Mononuclear cell (primary cell): ENCODE measurements at regions not wholly inside any gene's neighbourhood (a gene's known extent, or its start where the extent isn't known, plus 50 kb on each side); places are given as distances from the start of the nearest gene placed in this dataset.

Source experiments
- H3K27me3 ChIP-seq: 2 replicates; pipeline ENCODE4 v1.6.0; 2011; ENCODE audit warnings: low read length, control low read depth; ENCODE audit not compliant: insufficient read depth
- H3K4me1 ChIP-seq: 2 replicates; pipeline ENCODE4 v1.5.1; 2011; ENCODE audit warnings: mild to moderate bottlenecking, low read length, control low read depth; ENCODE audit not compliant: insufficient read depth
- H3K4me3 ChIP-seq: 2 replicates; pipeline ENCODE4 v1.5.1; 2011; ENCODE audit warnings: mild to moderate bottlenecking, low read length, moderate library complexity
- H3K9me3 ChIP-seq: 2 replicates; pipeline ENCODE4 v1.5.1; 2011; ENCODE audit warnings: low read depth, mild to moderate bottlenecking, control low read depth, low read length

DNA sequence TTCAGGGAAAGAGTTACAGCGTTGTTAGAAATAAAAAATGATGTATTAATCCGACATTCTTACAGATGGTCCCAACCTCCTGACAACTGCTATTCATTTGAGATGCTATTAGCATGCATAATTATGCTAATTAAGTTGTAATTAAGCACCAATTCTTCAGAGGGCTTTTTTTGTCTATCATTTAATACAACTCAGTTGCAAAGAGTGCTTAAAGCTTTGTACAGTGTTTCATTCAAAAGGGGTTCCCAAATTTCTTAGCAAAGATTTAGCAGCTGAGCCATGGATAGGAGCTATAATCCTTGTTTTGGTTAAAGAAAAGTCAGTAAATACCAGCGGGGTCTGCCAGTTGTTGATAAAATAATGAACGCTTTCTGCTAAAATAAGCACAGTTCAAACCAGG, 150.7 kb upstream of the DYNLRB2 start:
- Histone ChIP-seq H3K27me3 (no peaks in the 10 kb centered on the region), H3K4me3 (no peak overlapping the region), H3K4me1 (no peaks in the 10 kb centered on the region), H3K9me3 (no peaks in the 10 kb centered on the region)

GRCh38 chr16:80389338-80389737, 151.5 kb upstream of the DYNLRB2 start:
- no peaks in the 10 kb centered on the region for H3K9me3 ChIP-seq
- H3K4me3 ChIP-seq = no peak overlapping the region
- no peaks in the 10 kb centered on the region for H3K4me1 ChIP-seq
- no peaks in the 10 kb centered on the region for H3K27me3 ChIP-seq

- no peaks in the 10 kb centered on the region for H3K27me3 ChIP-seq
- no peaks in the 10 kb centered on the region for H3K9me3 ChIP-seq
- H3K4me3 ChIP-seq = no peak overlapping the region
- no peaks in the 10 kb centered on the region for H3K4me1 ChIP-seq
Observed at GRCh38 chr16:80387318-80387921, 153.4 kb upstream of the DYNLRB2 start.

GRCh38 chr16:80384862-80385261, 155.9 kb upstream of the DYNLRB2 start:
- no peaks in the 10 kb centered on the region for H3K9me3 ChIP-seq
- H3K4me1 ChIP-seq = no peaks in the 10 kb centered on the region
- H3K27me3 ChIP-seq = no peaks in the 10 kb centered on the region
- no peak overlapping the region for H3K4me3 ChIP-seq

- Histone ChIP-seq H3K9me3 (no peaks in the 10 kb centered on the region), H3K4me1 (no peaks in the 10 kb centered on the region), H3K4me3 (no peak overlapping the region)
Observed at GRCh38 chr16:80380514-80380913, 160.3 kb upstream of the DYNLRB2 start.

DNA sequence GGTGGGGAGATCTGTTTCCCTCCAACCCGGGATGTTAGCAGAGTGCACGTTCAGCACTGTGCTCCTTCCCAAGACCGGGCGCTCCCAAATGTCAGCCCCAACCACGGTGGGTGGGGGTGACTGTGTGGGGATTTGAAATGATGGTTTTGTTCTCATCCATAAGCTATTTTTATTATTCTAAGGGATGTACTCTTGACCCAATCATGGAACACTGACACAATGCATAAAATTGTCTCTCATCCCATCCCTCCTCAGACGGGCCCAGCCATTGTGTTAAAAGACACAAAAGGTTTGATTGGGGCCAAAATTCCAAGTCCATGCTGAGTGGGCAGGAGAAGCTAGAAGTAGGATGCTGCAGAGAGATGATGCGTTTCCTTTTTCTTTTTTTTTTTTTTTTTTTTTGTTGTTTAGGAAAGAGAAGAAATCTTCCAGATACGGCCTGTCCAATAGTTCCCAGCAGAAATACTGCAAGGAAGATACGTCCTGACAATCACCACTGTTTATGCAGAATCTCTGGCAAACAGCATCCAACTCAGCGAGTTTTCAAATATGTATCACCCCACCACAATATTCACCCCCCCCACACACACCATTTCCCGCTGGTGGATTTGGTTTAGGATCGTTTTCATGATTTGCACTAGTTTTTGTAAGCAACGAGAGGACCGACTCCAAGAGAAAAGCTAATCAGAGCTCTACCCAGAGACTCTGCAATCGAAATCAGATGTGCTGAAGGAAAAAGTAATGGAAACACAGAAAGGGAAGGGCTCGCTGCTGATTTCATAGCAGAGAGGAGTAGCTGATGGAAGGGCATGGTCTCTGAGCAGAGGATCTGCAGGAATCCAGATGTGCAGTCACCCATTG, 163.5 kb upstream of the DYNLRB2 start:
- Histone ChIP-seq H3K4me3 (no peak overlapping the region), H3K4me1 (no peaks in the 10 kb centered on the region), H3K27me3 (no peaks in the 10 kb centered on the region), H3K9me3 (no peaks in the 10 kb centered on the region)

More at GRCh38 chr16:80380514-80380913, 160.3 kb upstream of the DYNLRB2 start:
- no peaks in the 10 kb centered on the region for H3K27me3 ChIP-seq

DNA sequence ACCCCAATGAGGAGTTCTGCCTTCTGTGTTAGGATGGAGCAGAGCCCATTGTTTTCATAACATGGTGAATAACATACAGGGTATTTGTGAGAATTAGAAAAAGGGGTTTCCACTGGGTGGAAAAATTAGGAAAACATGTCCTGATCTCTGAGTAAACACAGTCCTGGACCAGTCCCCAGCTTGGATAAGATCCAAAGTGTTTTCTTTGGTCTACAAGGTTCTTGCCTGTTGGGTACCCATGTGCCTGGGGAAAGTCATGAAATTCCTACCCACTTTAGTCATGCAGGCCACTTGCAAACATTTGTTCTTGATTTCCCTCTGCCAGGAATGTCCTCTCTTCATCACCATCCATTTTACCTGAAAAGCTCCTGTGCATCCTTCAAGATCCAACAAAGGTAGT, 164.8 kb upstream of the DYNLRB2 start:
- Histone ChIP-seq H3K27me3 (no peaks in the 10 kb centered on the region), H3K9me3 (no peaks in the 10 kb centered on the region), H3K4me1 (no peaks in the 10 kb centered on the region), H3K4me3 (no peak overlapping the region)

DNA sequence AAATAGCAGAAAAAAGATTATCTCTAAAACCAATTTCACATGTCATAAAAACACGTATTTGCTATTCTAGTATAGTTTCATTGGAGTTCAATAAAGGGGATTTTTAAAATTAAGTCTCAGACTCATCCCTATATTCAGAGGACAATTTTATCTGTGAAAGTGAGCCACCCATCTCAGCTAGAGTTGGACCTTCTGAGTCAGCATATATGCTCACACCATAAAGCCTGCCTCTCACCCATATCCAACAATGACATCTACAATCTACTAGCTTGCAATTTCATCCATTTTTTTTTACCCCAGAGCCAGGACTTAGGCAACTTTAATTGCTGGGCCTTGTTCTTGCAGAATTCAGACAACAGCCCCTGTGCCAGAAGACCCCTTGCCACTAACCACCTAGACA, 165.3 kb upstream of the DYNLRB2 start:
- H3K4me1 ChIP-seq = no peaks in the 10 kb centered on the region
- no peak overlapping the region for H3K4me3 ChIP-seq
- no peaks in the 10 kb centered on the region for H3K9me3 ChIP-seq
- no peaks in the 10 kb centered on the region for H3K27me3 ChIP-seq

DNA sequence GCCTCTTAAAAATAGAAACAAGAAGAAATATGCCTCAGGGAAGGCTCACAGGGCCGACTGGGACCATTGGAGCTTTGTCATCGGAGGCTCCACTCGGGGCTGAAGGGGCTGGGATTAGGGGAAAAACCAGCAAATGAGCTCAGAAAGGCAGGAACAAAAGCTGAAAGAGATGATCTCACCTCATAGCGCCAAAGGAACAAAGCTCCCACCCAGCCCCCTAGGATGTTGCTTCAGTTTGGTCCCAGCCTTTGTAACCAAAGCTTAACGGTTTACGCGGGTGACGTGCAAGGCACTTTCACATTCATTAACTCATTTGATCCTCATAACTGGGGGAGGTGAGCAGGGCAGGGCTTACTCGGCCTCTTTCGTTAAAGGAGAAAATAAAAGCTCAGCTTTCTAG, 168.5 kb upstream of the DYNLRB2 start:
- H3K9me3 ChIP-seq = no peaks in the 10 kb centered on the region
- H3K4me3 ChIP-seq = no peak overlapping the region
- H3K4me1 ChIP-seq = no peaks in the 10 kb centered on the region
- H3K27me3 ChIP-seq = no peaks in the 10 kb centered on the region

DNA sequence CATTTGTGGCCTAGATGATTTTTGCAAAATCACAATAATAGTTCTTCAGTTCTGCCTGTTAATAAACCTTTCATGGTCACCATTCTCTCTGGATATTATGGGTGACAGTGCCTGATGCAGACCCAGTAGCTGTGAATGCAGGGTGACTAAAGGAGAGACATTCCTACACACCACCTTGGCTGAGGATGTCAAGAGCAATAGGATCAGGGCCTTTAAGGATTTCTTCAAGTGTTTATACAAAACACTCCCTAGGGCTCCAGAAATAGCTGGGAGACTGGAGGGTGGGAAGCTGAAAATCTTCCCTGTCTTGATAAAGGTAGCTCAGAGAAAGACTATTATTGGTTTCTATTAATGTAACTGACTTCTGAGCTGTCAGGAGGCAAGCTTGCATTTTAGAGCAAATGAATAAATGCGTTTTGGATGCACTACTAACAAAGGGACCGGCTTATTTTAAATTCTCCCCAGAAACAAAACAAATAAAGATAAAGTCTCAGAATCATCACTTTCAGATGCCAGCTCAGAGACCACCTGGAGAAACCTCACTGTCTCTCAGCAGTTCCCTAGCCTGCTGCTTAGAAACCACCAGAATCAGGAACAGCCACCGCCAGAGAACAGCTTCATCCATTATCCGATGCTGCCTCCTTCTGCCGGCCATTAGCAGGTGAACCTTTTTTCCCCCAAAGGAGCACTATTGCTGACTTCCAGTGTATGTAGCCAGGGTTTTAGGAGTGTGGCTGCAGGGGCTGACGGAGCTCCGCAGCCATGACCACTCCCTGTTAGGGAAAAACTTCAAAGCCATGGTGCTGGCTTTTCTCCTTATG, 171.4 kb upstream of the DYNLRB2 start:
- H3K4me3 ChIP-seq = no peak overlapping the region
- no peaks in the 10 kb centered on the region for H3K9me3 ChIP-seq
- H3K4me1 ChIP-seq = no peaks in the 10 kb centered on the region
- H3K27me3 ChIP-seq = no peaks in the 10 kb centered on the region

- Histone ChIP-seq H3K9me3 (no peaks in the 10 kb centered on the region), H3K27me3 (no peaks in the 10 kb centered on the region), H3K4me1 (no peaks in the 10 kb centered on the region), H3K4me3 (no peak overlapping the region)
Observed at GRCh38 chr16:80367037-80367658, 173.6 kb upstream of the DYNLRB2 start.

GRCh38 chr16:80366023-80366422, 174.8 kb upstream of the DYNLRB2 start:
- no peaks in the 10 kb centered on the region for H3K4me1 ChIP-seq
- H3K27me3 ChIP-seq = no peaks in the 10 kb centered on the region
- H3K4me3 ChIP-seq = no peak overlapping the region
- no peaks in the 10 kb centered on the region for H3K9me3 ChIP-seq

GRCh38 chr16:80362816-80363215, 178.0 kb upstream of the DYNLRB2 start:
- H3K4me3 ChIP-seq = no peak overlapping the region
- H3K27me3 ChIP-seq = no peaks in the 10 kb centered on the region
- no peaks in the 10 kb centered on the region for H3K4me1 ChIP-seq
- H3K9me3 ChIP-seq = no peaks in the 10 kb centered on the region

GRCh38 chr16:80356365-80356764, 184.4 kb upstream of the DYNLRB2 start:
- Histone ChIP-seq H3K4me1 (no peaks in the 10 kb centered on the region), H3K4me3 (no peak overlapping the region), H3K27me3 (no peaks in the 10 kb centered on the region), H3K9me3 (no peaks in the 10 kb centered on the region)

- Histone ChIP-seq H3K4me1 (no peaks in the 10 kb centered on the region), H3K9me3 (no peaks in the 10 kb centered on the region), H3K4me3 (no peak overlapping the region), H3K27me3 (no peaks in the 10 kb centered on the region)
Observed at GRCh38 chr16:80355335-80355734, 185.5 kb upstream of the DYNLRB2 start.
